ENCODE measurements at regions not wholly inside any gene's neighbourhood (a gene's known extent, or its start where the extent isn't known, plus 50 kb on each side); places are given as distances from the start of the nearest gene placed in this dataset.
"Not testable (repeated sequence)": the region's sequence is repeated elsewhere in the genome, so short reads cannot be mapped to it uniquely, and the experiment has no call there.

DNA sequence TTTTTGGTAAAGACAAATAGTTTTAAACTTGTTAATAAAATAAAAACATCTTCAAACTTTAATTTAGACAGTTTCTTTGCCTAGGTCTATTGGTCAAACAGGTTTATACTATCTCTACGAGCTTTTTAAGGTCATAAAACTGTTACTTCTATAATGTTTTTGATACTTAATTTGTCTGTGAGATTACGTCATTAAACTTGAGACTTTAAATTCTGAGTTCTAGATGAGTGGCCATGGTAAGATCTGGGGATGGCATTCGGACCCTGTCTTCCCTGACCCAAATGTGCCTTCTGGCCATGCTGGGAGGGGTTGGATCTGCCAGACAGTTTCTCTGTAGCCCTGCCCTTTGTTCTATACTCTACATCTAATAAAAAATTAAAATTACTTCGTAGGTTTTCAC lies 497.8 kb downstream of the TMEM135 start:
- no peak for DNase-seq

DNA sequence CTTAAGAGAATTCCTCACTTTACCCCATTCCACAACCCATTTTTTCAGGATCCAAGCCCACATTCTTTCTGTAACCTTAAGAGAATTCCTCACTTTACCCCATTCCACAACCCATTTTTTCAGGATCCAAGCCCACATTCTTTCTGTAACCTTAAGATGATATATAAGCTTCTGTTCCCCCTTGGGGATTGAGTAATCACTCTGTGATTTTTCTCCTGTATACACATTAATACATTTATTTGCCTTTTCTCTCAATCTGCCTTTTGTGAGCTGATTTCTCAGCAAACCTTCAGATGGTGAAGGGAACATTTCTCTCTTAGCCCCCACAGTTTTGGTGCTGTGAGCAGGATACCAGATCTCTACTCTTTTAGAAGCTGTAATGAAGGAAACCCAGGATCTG lies 494.1 kb downstream of the TMEM135 start:
- peak; percentile 73 for DNase-seq

DNA sequence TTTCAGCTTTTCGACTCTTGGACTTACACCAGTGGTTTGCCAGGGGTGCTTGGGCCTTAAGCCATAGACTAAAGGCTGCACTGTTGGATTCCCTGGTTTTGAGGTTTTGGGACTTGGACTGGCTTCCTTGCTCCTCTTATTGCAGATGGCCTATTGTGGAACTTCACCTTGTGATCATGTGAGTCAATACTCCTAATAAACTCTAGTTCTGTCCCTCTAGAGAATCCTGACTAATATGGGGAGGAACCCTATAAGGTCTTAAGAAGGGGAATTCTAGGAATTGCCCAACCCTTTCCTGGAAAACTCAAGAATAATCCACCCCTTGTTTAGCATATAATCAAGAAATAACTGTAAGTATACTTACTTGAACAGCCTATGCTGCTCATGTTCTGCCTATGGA lies 491.8 kb downstream of the TMEM135 start:
- peak; percentile 64 for DNase-seq

DNA sequence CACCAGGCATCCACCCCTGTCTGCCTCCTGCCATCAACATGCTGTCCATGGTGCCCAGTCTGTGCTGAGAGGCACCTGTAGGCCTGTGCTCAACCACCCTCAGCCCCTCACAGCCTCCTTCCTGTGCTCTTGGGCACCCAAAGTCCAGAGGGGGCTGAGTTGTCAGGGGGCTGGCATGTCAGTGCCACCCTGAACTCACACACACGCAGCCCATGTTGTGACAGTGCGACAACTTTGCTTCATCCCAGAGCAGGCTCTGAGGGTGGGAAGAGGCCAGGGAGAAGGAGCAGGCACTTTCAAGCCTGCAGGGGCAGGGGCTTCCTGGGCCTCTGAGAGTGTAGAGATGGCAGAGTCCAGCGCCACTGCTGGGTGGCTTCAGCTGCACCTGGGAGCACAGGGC lies 491.0 kb downstream of the TMEM135 start:
- no peak for DNase-seq

DNA sequence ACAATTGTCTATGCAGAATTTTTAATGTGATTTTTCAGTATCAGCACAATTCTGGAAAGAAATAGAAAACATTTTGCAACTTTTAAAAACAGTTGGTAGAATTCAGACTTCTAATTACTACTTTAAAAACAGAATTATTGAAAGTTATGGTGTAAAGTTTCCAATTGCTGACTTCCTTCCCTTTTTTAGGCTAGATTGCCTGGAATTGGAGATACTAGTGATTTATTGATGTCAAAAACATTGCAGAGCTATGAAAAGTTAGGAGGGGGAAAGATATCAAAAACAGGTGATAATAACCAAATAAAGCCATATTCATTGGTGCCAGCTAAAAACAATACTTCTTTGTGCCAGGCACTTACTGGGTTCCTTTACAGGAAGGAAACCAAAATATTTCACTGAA lies 485.5 kb downstream of the TMEM135 start:
- no peak for DNase-seq

DNA sequence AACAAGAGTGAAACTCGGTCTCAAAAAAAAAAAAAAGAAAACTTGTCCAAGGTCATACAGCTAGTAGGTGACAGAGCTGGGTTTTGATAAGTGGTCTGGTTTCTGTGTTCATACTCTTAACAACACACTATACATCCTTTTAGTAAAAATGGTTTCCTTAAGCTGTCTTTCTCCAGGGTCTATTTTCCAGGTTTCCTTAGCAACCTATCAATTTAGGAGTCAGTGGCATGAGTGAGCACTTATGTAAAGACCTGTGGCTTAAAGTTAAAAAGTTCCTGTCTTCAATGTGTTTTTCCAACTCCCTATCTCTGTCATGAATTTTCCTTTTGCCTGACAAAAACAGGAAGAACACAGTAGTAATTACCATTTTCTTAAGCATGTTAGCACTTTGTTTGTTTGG lies 480.5 kb downstream of the TMEM135 start:
- DNase-seq: no peak

DNA sequence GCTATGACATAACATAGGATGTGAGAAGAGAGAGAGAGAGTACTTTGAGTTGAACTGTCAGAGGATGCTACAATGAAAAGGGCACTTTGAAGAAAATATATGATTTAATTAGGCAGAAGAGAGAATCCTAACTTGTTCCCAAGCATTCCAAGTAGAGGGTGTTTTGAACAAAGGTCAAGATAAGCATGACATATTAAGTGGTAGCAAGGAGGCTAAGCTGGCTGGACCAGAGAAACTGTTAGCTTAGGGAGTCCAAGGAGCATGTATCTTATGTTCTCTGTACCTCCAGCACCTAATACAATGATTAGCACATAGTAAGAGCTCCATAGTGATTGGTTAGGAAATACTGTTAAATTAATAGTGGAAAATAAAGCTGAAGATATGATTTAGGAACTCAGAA lies 479.6 kb downstream of the TMEM135 start:
- DNase-seq: no peak

DNA sequence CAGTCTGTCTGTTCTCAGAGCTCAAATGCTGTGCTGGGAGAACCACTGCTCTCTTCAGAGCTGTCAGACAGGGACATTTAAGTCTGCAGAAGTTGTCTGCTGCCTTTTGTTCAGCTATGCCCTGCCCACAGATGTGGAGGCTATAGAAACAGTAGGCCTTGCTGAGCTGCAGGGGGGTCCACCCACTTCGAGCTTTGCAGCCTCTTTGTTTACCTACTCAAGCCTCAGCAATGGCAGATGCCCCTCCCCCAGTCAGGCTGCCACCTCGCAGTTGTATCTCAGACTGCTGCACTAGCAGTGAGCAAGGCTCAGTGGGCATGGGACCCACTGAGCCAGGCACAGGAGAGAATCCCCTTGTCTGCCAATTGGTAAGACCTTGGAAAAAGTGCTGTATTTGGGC lies 470.0 kb downstream of the TMEM135 start:
- not testable (repeated sequence) for DNase-seq

DNA sequence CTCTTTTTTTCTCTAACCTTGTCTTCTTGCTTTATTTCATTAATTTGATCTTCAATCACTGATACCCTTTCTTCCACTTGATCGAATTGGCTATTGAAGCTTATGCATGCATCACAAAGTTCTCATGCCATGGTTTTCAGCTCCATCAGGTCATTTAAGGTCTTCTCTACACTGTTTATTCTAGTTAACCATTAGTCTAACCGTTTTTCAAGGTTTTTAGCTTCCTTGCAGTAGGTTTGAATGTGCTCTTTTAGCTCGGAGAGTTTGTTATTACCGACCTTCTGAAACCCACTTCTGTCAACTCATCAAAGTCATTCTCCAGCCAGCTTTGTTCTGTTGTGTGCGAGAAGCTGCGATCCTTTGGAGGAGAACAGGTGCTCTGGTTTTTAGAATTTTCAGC lies 469.2 kb downstream of the TMEM135 start:
- DNase-seq: not testable (repeated sequence)

DNA sequence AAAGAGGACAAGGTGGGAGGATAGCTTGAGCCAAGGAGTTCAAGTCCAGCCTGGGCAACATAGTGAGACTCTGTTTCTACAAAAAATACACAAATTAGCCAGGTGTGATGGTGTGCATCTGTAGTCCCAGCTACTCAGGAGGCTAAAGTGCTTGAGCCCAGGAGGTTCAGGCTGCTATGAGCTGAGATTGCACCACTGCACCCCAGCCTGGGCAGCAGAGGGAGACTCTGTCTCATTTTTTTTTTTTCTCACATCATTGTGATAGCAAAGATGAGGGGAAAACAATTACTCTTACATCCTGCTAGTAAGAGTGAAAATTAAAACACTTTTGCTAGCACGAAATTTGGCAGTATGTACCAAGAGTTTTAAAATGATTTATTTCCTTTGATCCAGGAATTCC lies 463.7 kb downstream of the TMEM135 start:
- DNase-seq: no peak

DNA sequence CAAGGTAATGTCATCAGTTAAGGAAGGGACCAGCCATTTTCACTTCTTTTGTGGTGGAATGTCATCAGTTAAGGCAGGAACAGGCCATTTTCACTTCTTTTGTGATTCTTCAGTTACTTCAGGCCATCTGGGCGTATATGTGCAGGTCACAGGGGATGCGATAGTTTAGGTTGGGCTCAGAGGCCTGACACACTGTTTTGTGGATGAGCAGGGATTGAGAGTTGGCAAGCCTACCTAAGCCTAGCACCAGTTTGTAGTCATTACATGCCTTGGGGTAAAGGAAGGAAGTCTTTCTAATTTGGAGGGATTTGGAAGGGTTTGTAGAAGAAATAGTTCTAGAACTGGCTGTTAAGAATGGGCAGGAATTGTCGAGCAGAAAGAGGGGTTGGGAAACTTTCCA lies 457.2 kb downstream of the TMEM135 start:
- not testable (repeated sequence) for DNase-seq

DNA sequence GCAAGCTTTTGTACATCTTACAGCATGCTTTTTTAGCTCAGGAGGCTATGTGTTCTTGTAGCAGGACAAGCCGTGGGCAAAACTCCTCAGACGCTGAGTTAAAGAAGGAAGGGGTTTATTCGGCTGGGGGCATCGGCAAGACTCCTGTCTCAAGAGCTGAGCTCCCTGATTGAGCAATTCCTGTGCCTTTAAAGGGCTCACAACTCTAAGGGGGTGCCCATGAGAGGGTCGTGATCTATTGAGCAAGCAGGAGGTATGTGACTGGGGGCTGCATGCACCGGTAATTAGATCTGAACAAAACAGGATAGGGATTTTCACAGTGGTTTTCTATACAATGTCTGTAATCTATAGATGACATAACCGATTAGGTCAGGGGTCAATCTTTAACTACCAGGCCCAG lies 456.3 kb downstream of the TMEM135 start:
- not testable (repeated sequence) for DNase-seq

DNA sequence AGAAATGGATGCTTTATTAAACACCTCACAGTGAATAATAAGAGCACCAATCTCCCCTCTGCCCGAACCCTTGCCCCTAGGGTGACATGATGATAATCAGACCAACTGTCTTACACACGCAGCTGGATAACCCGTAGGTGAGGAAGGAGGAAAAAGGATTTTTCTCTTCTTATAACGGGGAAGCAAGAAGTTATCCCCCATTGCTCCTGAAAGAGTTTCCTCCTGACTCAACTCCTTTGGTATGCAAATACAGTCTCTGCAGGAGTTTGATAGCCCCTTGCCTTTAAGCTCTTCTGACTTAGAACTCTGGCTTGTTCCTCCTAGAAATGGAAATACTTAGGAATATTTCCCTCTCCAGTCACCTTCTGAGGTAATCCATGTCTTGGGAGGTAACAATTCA lies 455.8 kb downstream of the TMEM135 start:
- DNase-seq: peak; percentile 58

DNA sequence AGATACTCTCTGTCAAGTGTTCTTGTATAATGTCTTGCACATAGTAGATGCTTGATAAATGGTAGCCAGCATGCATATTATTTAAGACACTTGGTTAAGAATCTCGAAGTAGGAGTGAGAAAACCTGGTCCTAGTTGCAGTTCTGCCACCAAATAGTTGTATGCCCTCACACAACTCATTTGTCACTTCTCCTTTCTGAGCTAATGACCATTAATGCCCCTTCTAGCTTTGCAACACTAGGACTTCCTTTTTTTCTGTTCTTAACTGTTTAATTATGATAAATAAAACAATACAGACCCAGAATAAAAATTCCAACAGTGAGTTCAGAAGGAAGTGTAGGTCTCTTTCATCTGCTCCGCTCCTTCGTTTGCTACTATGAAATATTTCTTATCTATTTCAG lies 453.6 kb downstream of the TMEM135 start:
- DNase-seq: no peak

DNA sequence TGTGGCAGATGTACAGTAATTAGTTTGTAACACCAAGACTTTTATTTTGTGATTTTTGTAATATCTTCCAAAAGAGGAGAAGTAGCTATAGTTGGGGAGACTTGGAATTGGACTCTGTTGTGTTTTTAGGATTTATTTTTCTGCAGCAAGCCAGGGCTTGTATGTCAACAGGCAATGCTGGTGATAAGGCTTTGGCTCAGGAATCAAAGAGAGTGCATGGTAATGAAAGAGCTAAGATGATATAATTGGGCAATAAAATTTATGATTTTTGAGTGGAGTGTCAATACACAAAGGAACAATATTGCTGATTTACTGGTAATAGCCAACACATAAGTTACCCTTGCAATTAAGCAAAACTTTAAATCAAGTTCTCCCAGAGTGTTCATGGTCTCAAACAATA lies 452.9 kb downstream of the TMEM135 start:
- no peak for DNase-seq

DNA sequence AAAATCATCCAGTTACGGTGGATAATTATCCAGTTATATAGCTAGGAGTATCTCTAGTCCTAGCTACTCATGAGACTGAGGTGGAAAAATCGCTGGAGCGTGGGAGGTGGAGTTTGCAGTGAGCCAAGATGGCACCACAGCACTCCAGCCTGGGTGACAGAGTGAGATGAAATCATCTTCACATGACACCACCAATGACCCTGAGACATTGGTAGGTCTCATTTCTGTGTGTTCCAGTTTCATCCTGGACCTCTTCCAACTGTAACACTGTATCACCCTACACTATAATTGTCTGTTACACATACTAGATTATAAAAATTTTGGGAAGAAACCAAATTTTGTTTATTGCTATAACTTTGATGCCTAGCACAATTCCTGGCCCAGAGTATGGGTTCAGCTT lies 446.8 kb downstream of the TMEM135 start:
- no peak for DNase-seq

DNA sequence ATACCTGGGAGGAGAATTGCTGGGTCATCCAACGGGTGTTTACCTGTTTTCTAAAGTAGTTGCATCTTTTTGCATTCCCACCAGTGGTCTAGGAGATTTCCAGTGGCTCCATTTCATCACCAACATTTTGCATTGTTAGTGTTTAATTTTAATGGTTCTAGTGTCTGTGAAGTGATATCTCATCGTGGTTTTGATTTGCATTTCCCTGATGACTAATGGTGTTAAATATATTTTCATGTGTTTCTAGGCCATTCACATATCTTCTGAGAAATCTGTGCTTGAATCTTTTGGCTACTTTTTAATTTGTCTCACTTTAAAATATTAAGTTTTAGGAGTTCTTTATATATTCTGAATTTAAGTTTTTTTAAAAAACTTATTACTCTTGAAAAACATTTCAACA lies 439.6 kb downstream of the TMEM135 start:
- no peak for DNase-seq

DNA sequence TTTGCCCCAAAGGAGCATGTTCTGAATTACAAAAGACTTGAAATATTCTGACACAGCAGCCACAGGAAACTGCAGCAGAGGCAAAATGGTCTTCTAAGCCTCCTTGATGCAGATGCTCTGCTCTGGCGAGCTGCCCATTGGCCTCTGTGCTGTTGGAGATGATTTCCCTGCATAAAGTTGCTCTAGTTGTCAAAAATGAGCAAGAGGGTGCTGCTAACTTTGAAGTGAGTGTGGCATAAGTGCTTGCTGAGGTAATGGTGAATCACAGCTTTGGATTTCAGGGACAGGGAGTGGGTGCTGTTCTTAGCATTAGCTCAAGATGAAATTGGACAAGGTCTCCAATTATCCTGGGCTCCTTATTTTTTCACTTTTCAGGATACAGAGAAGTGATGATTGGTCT lies 435.4 kb downstream of the TMEM135 start:
- peak; percentile 92 for DNase-seq

DNA sequence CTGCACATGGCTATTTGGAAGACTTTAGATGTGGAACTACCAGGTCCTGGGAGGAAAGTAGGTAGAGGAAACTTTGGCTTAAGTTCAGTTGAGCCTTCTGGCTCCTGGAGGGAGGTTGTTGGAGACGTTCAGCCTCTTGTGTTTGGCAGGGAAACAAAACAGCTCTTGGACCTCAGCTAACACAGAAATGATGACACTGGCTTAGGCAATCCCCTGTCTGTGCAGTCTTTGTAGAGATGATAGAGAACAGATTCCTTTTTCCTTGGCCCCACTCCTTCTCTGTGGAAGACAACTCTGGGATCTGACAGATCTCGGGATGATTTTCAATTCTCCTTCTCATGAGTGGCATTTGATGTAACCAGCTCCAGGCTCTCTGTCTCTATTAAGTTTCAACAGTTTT lies 428.5 kb downstream of the TMEM135 start:
- peak; percentile 66 for DNase-seq

DNA sequence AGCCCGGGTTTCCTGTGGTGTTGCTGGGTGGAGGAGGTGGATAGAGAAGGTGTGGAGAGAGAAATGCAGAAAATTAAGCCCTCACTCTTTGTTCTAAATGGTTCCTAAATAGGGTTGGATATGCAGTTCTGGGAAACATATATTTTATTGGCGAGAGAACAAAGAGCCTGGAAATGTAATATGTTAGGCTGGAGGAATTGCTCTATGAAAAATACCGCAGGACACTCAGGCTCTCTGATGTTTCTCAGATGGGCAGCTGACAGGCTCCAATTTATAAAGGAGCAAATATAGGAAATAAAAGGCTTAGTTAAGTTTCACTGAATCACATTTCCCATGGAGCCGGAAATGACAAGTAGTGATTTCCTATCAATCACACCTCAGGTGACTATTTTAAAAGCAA lies 428.0 kb downstream of the TMEM135 start:
- DNase-seq: no peak

DNA sequence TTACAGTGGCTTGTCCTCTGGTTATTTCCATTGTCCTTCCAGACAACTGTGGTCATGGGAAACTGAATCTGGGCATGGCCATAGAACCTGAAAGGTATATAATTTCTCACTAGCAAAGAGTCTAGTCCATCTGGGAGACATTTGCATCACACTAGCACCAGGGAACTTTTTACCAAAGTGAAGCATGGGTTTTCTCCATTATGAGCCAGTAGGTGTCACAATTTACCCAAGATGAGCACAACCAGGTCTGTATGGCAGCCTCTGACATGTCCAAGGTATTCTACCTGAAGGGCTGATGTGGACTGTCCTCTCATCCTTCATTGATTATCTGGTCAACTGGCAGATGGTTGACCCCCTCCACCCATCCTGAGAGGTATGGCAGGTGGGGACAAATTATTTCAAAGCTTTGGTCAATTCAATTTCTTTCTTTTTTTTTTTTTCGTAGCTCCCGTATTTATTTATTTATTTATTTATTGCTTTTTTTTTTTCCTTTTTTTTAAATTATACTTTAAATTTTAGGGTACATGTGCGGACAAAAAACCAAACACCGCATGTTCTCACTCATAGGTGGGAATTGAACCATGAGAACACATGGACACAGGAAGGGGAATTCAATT lies 425.9 kb downstream of the TMEM135 start:
- DNase-seq: peak; percentile 27

DNA sequence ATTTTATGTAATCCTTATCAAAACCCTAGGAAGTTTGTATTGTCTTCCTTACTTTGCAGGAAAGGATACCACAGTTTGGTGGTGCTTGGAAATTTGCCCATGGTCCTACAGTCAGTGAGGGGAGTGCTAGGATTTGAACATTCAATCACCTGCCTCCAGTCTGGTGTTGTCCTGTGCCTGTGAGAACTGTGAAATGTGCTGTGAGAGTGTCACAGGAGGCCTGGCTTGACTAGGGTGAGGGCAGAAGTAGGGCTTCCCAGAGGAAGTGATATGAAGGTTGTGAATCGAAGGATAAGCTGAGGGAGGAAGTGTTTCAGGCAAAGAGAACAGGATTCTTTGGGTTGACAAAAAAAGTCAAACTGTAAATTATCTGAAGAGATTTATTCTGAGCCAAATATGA lies 424.4 kb downstream of the TMEM135 start:
- DNase-seq: no peak

DNA sequence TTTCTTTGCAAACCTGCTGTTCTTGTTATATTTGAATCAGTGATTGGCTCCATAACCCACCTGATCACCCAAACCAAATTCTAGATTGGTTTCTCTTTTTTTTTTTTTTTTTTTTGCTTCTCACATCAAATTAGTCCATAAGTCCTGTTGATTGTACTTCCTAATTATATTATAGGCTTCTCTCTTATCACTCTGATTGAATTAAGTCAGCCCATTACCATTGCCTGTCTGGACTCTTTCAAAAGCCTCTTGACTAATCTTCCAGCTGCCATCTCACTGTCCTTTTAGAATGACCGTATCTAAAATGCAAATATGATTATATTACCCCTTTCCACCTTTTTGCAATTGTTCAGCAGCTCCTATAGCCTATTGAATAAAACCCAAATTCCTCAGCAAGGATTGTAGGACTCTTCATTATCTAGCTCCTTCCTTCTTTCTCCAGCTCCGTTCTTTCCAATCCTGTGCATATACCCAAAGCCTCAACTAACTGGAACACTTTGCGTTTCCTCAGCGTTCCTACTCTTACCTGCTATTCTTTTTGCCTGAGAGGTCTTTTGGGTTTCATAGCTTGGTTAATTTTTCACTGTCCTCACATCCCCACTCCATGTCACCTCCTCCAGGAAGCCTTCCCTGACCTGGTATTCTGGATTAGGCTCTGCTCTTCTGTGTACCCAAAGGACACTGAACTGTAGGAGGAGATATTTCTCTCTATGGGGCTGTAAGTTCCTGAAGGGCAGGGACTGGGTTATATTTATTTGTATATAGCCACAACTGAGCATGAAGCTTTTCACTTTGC lies 423.3 kb downstream of the TMEM135 start:
- DNase-seq: no peak

DNA sequence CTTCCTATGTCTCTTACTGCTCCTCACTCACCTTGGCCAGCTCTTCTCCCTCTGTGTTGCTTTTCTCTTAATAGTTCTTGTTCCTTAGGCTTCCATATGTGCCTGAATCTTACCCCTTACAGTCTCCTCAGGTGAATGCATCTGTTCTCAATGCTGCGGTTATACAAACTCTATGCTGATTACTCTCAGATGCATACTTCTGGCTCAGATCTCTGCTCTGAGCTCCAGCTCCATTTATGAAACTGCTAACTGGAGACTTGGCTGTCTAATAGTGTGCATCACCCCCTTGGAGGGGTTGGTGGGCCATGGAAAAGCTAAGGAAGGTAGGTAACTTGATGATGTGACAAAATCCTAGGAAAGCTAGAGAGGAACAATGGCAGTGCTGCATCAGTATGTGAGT lies 422.5 kb downstream of the TMEM135 start:
- DNase-seq: no peak

DNA sequence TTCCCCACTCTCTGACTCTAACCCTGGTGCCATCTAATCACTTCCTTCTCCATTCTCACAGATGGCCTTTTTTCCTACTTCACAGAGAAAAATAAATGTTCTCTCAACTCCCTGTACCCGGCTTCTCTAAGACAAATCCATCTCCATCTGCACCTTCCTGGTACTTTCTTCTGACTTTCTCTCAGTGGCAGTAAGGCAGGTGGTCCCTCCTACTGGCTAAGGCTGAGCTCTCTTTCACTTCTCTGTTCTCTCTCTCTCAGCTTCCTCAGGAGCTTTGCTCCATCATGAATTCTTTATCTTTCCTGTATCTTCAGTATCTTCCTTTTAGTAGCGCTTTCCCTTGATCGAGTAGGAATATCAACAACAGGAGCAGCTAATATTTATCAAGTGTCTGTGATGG lies 421.6 kb downstream of the TMEM135 start:
- no peak for DNase-seq

Data from fibroblast of upper back skin (primary cell).